ENCODE measurements at regions not wholly inside any gene's neighbourhood (a gene's known extent, or its start where the extent isn't known, plus 50 kb on each side); places are given as distances from the start of the nearest gene placed in this dataset.

DNA sequence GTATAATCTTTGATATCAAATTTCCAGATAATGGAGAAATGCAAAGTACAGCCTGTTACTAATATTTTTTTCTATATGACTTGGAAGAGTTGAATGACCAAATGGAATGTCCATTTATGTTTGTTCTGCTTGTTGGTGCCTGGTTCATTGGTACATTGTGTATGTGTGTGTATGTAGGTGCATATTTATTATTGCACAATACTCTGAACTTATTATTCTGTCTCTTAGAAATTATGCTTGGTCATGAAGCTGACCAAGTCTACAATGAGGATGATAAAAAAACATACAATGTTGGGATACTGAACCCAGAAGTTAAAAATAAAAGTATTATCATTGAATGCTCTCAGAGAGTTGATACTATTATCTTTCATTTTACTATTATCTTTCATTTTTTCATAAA is 706.3 kb downstream of the KCTD16 start:
- TF ChIP-seq, protein P1, sequence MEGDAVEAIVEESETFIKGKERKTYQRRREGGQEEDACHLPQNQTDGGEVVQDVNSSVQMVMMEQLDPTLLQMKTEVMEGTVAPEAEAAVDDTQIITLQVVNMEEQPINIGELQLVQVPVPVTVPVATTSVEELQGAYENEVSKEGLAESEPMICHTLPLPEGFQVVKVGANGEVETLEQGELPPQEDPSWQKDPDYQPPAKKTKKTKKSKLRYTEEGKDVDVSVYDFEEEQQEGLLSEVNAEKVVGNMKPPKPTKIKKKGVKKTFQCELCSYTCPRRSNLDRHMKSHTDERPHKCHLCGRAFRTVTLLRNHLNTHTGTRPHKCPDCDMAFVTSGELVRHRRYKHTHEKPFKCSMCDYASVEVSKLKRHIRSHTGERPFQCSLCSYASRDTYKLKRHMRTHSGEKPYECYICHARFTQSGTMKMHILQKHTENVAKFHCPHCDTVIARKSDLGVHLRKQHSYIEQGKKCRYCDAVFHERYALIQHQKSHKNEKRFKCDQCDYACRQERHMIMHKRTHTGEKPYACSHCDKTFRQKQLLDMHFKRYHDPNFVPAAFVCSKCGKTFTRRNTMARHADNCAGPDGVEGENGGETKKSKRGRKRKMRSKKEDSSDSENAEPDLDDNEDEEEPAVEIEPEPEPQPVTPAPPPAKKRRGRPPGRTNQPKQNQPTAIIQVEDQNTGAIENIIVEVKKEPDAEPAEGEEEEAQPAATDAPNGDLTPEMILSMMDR (IDR thresholded peaks at IDR 0.05): no peak
- no peak for TF ChIP-seq ZFX (IDR thresholded peaks at IDR 0.05; ENCODE audit: borderline replicate concordance)

All from 22Rv1 (cell line).